MG63 (cell line): ENCODE measurements at regions not wholly inside any gene's neighbourhood (a gene's known extent, or its start where the extent isn't known, plus 50 kb on each side); places are given as distances from the start of the nearest gene placed in this dataset.
"Not testable (repeated sequence)": the region's sequence is repeated elsewhere in the genome, so short reads cannot be mapped to it uniquely, and the experiment has no call there.

Experiments
- DNase-seq: peaks from one replicate; pipeline ENCODE4 v3.0.0-alpha.2; 2020
- H3K27me3 ChIP-seq: fragments of 250-450 bp; sonication (Bioruptor Pico); 2 replicates; pipeline ENCODE4 v1.5.1; 2020; ENCODE audit warnings: mild to moderate bottlenecking, moderate library complexity
- H3K36me3 ChIP-seq: fragments of 250-450 bp; sonication (Bioruptor Pico); 2 replicates; pipeline ENCODE4 v1.5.1; 2020; ENCODE audit warnings: mild to moderate bottlenecking, moderate library complexity
- H3K4me3 ChIP-seq: fragments of 250-450 bp; sonication (Bioruptor Pico); 2 replicates; pipeline ENCODE4 v1.5.1; 2020; ENCODE audit warnings: mild to moderate bottlenecking, moderate library complexity
- H3K9me3 ChIP-seq: fragments of 250-450 bp; sonication (Bioruptor Pico); 2 replicates; pipeline ENCODE4 v1.5.1; 2020; ENCODE audit warnings: mild to moderate bottlenecking, moderate library complexity

GRCh38 chr12:58415716-58416115 is 474.3 kb downstream of the ATP23 start:
- no peak for DNase-seq
- Histone ChIP-seq H3K36me3 (no peaks in the 10 kb centered on the region), H3K4me3 (no peak overlapping the region), H3K27me3 (no peaks in the 10 kb centered on the region), H3K9me3 (no peaks in the 10 kb centered on the region)

- H3K36me3 ChIP-seq: no peaks in the 10 kb centered on the region
- DNase-seq: peak; percentile 58
- H3K27me3 ChIP-seq: no peaks in the 10 kb centered on the region
- no peak overlapping the region for H3K4me3 ChIP-seq
- no peaks in the 10 kb centered on the region for H3K9me3 ChIP-seq
Measured at GRCh38 chr12:58416236-58416635, 474.9 kb downstream of the ATP23 start.

- Histone ChIP-seq H3K4me3 (no peak overlapping the region), H3K27me3 (no peaks in the 10 kb centered on the region), H3K36me3 (no peaks in the 10 kb centered on the region), H3K9me3 (peaks cover 13% of the 10 kb centered on the region)
- DNase-seq: no peak
Measured at GRCh38 chr12:58419196-58419760, 477.9 kb downstream of the ATP23 start.

GRCh38 chr12:58419905-58420304 is 478.5 kb downstream of the ATP23 start:
- H3K9me3 ChIP-seq: peaks cover 13% of the 10 kb centered on the region
- no peaks in the 10 kb centered on the region for H3K36me3 ChIP-seq
- no peak overlapping the region for H3K4me3 ChIP-seq
- no peak for DNase-seq
- H3K27me3 ChIP-seq: no peaks in the 10 kb centered on the region

- H3K4me3 ChIP-seq: no peak overlapping the region
- DNase-seq: no peak
Measured at GRCh38 chr12:58420503-58420902, 479.1 kb downstream of the ATP23 start.

GRCh38 chr12:58421990-58422389 is 480.6 kb downstream of the ATP23 start:
- no peak overlapping the region for H3K4me3 ChIP-seq
- no peak for DNase-seq
- no peaks in the 10 kb centered on the region for H3K36me3 ChIP-seq
- H3K27me3 ChIP-seq: no peaks in the 10 kb centered on the region
- H3K9me3 ChIP-seq: peaks cover 19% of the 10 kb centered on the region

More at GRCh38 chr12:58420503-58420902, 479.1 kb downstream of the ATP23 start:
- Histone ChIP-seq H3K9me3 (peaks cover 13% of the 10 kb centered on the region), H3K27me3 (no peaks in the 10 kb centered on the region), H3K36me3 (no peaks in the 10 kb centered on the region)

- Histone ChIP-seq H3K27me3 (no peaks in the 10 kb centered on the region), H3K36me3 (no peaks in the 10 kb centered on the region), H3K9me3 (peaks cover 28% of the 10 kb centered on the region), H3K4me3 (no peak overlapping the region)
- DNase-seq: no peak
Measured at GRCh38 chr12:58424735-58425392, 483.5 kb downstream of the ATP23 start.

GRCh38 chr12:58425481-58426392 is 484.4 kb downstream of the ATP23 start:
- no peaks in the 10 kb centered on the region for H3K27me3 ChIP-seq
- no peak overlapping the region for H3K4me3 ChIP-seq
- H3K36me3 ChIP-seq: no peaks in the 10 kb centered on the region
- peaks cover 28% of the 10 kb centered on the region for H3K9me3 ChIP-seq
- DNase-seq: peak; percentile 72

- H3K9me3 ChIP-seq: peaks cover 27% of the 10 kb centered on the region
- DNase-seq, H3K27me3 ChIP-seq: not testable (repeated sequence)
Measured at GRCh38 chr12:58426437-58426836, 485.1 kb downstream of the ATP23 start.

GRCh38 chr12:58433959-58434358 is 486.3 kb downstream of the LRIG3 start:
- no peak overlapping the region for H3K4me3 ChIP-seq
- no peaks in the 10 kb centered on the region for H3K27me3 ChIP-seq
- no peak for DNase-seq

More at GRCh38 chr12:58426437-58426836, 485.1 kb downstream of the ATP23 start:
- not testable (repeated sequence) for H3K36me3 ChIP-seq, H3K4me3 ChIP-seq

GRCh38 chr12:58434726-58435125 is 485.6 kb downstream of the LRIG3 start:
- Histone ChIP-seq H3K9me3 (peaks cover 4% of the 10 kb centered on the region), H3K27me3 (no peaks in the 10 kb centered on the region), H3K36me3 (no peaks in the 10 kb centered on the region), H3K4me3 (no peak overlapping the region)
- no peak for DNase-seq

More at GRCh38 chr12:58433959-58434358, 486.3 kb downstream of the LRIG3 start:
- H3K9me3 ChIP-seq: peaks cover 4% of the 10 kb centered on the region
- no peaks in the 10 kb centered on the region for H3K36me3 ChIP-seq

- no peaks in the 10 kb centered on the region for H3K36me3 ChIP-seq
Measured at GRCh38 chr12:58435647-58436046, 484.7 kb downstream of the LRIG3 start.

GRCh38 chr12:58441483-58441882 is 478.8 kb downstream of the LRIG3 start:
- DNase-seq: no peak
- no peak overlapping the region for H3K4me3 ChIP-seq
- no peaks in the 10 kb centered on the region for H3K27me3 ChIP-seq
- H3K9me3 ChIP-seq: peaks cover 4% of the 10 kb centered on the region
- peaks cover 2% of the 10 kb centered on the region; the same call in 1 of the 2 replicates for H3K36me3 ChIP-seq

More at GRCh38 chr12:58435647-58436046, 484.7 kb downstream of the LRIG3 start:
- no peak for DNase-seq
- peaks cover 4% of the 10 kb centered on the region for H3K9me3 ChIP-seq
- no peaks in the 10 kb centered on the region for H3K27me3 ChIP-seq
- no peak overlapping the region for H3K4me3 ChIP-seq

- H3K9me3 ChIP-seq: peaks cover 4% of the 10 kb centered on the region; the same call in 1 of the 2 replicates
- no peak for DNase-seq
Measured at GRCh38 chr12:58443273-58443980, 476.9 kb downstream of the LRIG3 start.

GRCh38 chr12:58443981-58444371 is 476.3 kb downstream of the LRIG3 start:
- peak; percentile 18 for DNase-seq
- Histone ChIP-seq H3K27me3 (no peaks in the 10 kb centered on the region), H3K9me3 (peaks cover 4% of the 10 kb centered on the region; the same call in 1 of the 2 replicates), H3K36me3 (peaks cover 2% of the 10 kb centered on the region; the same call in 1 of the 2 replicates), H3K4me3 (no peak overlapping the region)

More at GRCh38 chr12:58443273-58443980, 476.9 kb downstream of the LRIG3 start:
- Histone ChIP-seq H3K4me3 (no peak overlapping the region), H3K27me3 (no peaks in the 10 kb centered on the region), H3K36me3 (peaks cover 2% of the 10 kb centered on the region; the same call in 1 of the 2 replicates)

- Histone ChIP-seq H3K27me3 (no peaks in the 10 kb centered on the region), H3K36me3 (no peaks in the 10 kb centered on the region), H3K9me3 (no peaks in the 10 kb centered on the region), H3K4me3 (no peak overlapping the region)
- DNase-seq: no peak
Measured at GRCh38 chr12:58450868-58451482, 469.3 kb downstream of the LRIG3 start.
